ENCODE measurements at regions not wholly inside any gene's neighbourhood (a gene's known extent, or its start where the extent isn't known, plus 50 kb on each side); places are given as distances from the start of the nearest gene placed in this dataset.

DNA sequence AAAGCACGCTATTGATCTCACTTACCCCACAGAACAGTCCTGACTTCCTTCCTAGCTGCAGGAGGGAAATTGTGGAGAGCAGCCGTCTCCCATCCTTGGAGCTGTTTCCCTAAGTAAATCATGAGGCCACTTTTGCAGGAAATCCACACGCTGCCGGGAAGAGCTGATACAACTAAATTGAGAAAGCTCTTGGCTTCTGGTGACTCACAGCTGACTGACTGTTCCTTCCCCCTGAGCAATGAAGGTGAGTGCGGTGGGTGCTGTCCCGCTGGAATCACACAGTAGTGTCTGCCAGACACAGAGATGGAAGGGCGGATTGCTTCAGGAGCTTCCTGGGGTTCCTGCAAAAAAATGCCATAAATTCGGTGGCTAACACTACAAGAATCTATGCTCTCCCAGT is 268.9 kb downstream of the ASMT start:
- TF ChIP-seq, protein P1, sequence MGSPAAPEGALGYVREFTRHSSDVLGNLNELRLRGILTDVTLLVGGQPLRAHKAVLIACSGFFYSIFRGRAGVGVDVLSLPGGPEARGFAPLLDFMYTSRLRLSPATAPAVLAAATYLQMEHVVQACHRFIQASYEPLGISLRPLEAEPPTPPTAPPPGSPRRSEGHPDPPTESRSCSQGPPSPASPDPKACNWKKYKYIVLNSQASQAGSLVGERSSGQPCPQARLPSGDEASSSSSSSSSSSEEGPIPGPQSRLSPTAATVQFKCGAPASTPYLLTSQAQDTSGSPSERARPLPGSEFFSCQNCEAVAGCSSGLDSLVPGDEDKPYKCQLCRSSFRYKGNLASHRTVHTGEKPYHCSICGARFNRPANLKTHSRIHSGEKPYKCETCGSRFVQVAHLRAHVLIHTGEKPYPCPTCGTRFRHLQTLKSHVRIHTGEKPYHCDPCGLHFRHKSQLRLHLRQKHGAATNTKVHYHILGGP (tag by site-specific recombination; IDR thresholded peaks at IDR 0.05) = no peak
- TF ChIP-seq, protein P2, sequence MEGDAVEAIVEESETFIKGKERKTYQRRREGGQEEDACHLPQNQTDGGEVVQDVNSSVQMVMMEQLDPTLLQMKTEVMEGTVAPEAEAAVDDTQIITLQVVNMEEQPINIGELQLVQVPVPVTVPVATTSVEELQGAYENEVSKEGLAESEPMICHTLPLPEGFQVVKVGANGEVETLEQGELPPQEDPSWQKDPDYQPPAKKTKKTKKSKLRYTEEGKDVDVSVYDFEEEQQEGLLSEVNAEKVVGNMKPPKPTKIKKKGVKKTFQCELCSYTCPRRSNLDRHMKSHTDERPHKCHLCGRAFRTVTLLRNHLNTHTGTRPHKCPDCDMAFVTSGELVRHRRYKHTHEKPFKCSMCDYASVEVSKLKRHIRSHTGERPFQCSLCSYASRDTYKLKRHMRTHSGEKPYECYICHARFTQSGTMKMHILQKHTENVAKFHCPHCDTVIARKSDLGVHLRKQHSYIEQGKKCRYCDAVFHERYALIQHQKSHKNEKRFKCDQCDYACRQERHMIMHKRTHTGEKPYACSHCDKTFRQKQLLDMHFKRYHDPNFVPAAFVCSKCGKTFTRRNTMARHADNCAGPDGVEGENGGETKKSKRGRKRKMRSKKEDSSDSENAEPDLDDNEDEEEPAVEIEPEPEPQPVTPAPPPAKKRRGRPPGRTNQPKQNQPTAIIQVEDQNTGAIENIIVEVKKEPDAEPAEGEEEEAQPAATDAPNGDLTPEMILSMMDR (tag by site-specific recombination; IDR thresholded peaks at IDR 0.05) = no peak
- TF ChIP-seq, protein P3, sequence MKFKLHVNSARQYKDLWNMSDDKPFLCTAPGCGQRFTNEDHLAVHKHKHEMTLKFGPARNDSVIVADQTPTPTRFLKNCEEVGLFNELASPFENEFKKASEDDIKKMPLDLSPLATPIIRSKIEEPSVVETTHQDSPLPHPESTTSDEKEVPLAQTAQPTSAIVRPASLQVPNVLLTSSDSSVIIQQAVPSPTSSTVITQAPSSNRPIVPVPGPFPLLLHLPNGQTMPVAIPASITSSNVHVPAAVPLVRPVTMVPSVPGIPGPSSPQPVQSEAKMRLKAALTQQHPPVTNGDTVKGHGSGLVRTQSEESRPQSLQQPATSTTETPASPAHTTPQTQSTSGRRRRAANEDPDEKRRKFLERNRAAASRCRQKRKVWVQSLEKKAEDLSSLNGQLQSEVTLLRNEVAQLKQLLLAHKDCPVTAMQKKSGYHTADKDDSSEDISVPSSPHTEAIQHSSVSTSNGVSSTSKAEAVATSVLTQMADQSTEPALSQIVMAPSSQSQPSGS (tag by site-specific recombination; IDR thresholded peaks at IDR 0.05; ENCODE audit: low read depth) = no peak
- no peak for TF ChIP-seq SP3 (tag by site-specific recombination; IDR thresholded peaks at IDR 0.05)
- TF ChIP-seq, protein P4, sequence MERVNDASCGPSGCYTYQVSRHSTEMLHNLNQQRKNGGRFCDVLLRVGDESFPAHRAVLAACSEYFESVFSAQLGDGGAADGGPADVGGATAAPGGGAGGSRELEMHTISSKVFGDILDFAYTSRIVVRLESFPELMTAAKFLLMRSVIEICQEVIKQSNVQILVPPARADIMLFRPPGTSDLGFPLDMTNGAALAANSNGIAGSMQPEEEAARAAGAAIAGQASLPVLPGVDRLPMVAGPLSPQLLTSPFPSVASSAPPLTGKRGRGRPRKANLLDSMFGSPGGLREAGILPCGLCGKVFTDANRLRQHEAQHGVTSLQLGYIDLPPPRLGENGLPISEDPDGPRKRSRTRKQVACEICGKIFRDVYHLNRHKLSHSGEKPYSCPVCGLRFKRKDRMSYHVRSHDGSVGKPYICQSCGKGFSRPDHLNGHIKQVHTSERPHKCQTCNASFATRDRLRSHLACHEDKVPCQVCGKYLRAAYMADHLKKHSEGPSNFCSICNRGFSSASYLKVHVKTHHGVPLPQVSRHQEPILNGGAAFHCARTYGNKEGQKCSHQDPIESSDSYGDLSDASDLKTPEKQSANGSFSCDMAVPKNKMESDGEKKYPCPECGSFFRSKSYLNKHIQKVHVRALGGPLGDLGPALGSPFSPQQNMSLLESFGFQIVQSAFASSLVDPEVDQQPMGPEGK (tag by site-specific recombination; IDR thresholded peaks at IDR 0.05) = no peak
- no peak for TF ChIP-seq ZNF121 (tag by site-specific recombination; IDR thresholded peaks at IDR 0.05)
- TF ChIP-seq ZBTB7A (tag by site-specific recombination; IDR thresholded peaks at IDR 0.05; ENCODE audit: low read depth) = no peak
